AG20443 (cell line): ENCODE measurements at regions not wholly inside any gene's neighbourhood (a gene's known extent, or its start where the extent isn't known, plus 50 kb on each side); places are given as distances from the start of the nearest gene placed in this dataset.

Experiments used
- DNase-seq: peaks from one replicate; pipeline ENCODE4 v3.0.0; 2012; ENCODE audit warnings: low spot score, mixed read lengths

DNA sequence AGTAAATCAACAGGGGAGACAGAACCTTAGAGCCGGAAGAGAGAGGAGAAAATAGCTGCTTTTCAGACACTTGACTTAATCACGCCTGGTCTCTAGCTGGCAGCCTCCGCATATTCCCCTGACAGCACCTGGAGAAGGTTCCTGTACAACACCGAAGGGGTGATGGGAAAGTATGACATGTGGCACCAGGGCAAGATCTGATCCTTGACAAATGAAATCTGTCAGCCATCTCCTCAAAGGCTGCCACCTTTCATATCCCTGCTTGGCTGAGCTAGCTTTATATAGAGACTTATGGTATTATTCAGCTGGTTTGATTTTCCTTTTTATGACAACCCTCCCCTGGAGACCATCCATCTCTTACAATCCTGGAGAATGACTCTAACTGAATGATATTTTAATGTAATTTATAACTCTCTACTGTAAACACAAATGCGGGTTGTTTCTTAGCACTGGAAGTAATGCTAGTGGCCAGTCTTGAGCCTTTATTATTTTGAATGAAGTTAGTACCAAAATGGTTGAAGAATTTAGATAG lies 1205.3 kb upstream of the CDH8 start:
- no peak for DNase-seq

DNA sequence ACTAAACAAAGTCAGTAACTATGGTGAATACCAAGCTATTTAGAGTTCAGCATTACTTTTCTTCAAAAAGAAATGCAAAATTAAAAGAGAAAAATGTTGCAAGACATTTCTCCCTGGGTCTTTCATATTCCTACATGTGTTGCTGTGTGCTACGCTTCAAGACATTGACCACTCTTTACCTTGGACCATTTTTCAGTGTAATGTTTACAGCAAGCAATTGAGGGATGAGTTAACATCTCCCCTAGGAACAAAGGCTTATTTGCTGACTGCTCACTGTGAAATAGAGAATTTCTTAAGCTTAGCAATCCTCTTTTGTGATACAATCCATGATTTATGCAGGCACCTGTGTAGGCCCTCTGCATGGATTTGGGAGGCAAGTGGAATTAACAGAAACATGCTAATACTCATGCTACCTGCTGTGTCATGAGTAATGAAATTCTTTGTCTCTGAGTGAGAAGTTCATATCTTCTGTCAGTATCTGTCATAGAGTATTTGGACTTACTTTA lies 1202.9 kb upstream of the CDH8 start:
- no peak for DNase-seq

DNA sequence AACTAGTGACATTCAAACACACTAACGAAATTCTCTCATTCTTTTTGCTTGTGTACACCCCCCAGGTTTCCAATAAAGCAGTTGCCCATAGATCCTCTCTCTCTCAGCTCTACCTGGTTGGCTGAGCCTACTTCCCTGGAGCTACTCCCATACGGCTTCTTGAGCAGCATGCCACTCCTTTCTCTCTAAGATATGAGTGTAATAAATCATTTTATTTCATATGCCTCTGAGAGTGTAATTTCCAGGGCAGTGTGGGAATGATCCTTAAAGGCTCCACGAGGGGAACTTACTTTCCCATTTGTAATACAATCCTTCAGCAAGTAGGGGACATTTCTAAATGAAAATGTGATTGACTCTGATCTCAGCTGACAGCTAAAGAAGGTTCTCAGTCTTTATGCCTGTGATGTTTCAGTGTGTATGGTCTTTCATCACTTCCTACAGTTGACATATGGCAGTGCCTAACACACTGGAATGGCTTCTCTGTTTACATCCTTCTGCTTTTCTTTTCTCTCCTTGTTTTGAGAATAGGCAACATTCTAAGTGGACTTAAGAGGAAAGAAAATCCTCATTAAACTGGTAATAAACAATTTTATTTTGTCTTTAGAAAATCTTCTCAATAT lies 1194.3 kb upstream of the CDH8 start:
- no peak for DNase-seq

DNA sequence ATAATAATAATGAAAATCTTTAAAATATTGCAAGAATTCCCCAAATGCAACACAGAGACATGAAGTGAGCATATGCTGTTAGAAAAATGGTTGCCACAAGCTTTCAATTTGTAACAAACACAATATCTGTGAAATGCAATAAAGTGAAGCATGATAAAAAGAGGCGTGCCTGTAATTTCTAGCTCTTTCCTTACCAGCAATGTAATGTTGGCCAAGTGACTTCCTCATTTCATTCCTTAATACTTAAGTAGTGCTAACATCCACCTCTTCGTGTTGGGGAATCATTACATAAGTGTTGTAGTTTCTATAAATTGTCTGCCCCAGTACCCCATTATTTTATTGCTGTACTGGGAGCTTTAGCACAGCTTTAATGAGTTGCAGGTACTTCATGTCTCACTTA lies 1192.0 kb upstream of the CDH8 start:
- DNase-seq: no peak

DNA sequence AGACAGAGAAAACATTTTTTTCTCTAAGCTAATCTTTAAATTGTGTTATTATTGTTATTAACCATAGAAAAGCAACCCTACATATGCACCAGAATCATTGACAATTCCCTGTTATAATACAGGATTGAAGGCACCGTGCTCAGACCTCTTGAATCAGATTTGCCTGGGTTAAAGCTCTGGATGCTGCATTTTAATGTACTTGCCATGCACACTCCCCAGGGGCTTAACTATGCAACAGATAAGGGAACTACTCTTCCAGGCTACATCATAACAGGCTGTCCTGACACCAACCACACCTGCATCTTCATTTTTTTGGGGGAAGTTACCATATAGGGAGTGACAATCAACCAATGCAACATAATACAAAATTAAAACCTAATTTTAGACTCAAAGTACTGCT lies 1187.6 kb upstream of the CDH8 start:
- no peak for DNase-seq

DNA sequence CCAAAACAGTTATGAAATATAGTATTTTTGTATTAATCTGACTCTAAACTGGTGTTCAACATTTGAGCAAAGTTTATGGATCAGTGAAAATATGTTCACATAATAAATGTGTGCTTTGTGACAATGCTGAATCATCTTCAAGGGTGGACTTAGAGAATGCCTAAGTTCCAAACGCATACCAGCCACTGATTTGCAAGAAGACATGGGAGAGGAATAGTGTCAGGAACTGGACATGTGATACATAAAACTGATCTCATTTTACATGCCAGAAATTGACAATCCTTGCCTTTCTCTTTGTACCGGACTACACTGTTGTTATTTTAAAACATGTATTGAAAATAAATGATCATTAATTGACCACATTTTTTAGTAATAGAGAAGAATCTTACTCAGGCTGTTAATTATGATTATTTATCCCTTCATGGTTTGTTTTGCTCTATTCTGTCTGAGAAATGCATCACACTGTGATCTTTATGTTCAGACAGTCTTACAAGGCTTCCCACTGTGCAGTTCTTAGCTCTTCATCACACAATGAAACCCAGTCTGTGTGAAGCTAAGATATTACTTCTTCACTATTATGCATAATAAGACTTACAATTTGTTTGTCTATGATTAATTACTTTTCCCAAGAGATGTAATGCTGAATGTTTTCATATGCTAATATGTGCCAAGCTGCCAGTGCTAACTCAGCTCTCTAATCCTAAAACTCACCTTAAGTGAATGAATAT lies 1180.6 kb upstream of the CDH8 start:
- DNase-seq: no peak

DNA sequence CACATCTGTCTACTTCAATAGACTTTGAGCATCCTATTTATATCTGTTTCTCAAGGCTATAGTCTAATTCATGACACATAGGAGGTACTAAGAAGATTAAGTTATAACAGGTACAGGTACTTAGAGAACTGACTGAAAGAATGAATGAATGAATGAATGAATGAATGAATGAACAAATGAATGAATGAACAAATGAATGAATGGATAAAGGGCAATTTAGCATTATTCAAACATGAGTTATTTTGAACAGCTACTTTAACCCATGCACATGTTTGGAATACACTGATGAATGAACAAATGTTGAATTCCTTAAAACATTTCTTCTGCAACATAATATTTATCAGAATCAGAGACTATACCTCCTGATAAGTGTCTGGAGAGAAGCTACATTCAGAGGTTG lies 1165.6 kb upstream of the CDH8 start:
- DNase-seq: no peak

DNA sequence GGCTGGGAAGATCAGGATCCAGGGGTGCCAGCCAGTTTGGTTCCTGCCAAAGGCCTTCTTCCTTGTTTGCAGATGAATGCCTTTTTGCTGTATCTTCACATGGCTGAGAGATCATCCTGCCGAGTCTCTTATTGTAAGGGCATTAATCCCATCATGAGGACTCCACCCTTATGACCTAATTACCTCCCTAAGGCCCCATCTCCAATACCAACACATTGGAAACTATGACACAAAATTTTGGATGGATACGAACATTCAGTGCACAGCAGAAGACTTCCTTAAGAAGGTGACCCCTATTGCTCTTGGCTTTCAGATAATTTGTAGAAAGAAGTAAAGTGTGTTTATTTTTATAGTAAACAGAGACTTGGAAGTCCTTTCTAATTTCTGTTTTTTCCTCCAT lies 1164.7 kb upstream of the CDH8 start:
- DNase-seq: no peak

DNA sequence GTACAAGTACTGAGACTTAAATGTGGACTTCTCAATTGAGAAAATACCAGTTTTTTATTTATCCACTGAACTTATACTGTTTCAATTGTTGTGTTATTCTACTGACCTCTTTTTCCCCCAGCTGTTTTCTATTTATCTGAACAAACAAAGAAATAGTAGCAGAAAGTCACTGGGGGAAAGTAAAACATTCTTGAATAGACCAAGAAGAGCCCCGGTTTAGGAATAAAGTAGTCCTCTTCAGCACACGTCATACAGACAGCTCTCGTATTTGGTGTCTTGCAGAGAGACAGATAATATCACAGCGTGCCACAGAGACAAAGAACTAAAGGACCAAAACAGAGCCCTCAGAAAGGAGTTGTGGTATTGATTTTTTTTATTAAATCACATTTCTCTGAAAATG lies 1159.1 kb upstream of the CDH8 start:
- DNase-seq: no peak

DNA sequence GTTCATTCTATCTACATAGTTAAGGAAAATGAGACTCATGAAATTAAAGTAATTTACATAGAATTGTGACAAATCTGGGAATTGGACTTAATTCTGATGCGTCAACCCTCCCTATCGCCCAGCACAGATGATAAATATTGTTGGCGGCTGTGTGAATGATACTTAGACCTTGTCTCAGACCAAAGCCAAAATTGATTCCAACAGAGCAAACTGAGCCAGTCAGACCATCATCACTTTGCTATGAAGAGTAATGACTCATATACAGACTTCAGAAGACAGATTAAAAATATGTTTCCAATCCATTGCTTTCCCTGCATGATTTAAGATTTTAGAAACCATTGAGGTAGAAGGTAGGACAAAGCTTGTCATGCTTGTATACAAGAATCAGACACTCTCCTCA lies 1156.7 kb upstream of the CDH8 start:
- no peak for DNase-seq

DNA sequence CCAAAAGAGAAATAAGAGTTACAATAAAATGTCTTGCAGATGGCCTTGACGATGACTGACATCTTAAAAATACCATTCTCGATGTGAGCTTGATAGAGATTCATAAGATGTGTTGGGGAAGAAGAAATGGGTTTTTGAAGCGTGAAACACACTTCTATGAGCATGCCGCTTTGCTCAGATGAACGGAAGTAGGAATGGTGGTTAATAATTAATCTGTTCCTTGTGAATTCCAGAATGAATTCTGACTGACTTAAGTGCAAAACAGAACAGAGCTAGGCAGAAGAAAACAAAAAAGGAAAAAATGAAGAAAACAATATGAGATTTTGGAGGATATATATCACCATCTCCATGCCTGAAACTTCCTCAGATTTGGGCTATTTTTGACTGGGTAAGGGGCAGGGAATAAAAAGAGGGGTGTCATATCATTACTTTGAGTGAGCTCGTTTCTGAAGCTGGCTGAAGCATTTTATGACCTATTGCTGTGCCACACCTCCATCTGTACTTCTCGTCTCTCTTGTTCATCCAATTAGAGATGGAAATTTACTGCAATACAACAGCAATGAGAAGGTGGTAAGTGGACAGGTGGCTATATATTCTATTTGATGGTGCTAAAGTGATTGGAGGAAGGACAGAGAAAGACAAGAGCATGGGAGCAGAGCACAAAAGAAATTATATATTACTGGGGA lies 1152.0 kb upstream of the CDH8 start:
- no peak for DNase-seq

DNA sequence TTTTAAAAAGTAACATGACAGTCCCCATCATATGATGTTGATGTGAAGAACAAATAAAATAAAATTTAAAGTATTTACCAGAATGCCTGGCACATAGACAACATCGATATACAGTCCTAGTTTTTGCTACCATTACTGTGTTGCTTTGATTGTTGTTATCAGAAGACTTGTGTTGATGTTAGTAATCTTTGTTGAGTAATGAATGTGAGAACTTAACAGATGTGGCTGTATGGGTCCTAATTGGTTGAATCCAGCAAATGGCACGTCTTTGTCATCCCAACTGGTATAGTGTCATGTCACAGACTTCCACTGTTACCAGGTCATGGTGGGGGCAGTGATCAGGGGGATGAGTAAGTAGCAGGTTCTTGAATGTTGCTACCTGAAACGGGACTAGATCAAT lies 1151.4 kb upstream of the CDH8 start:
- no peak for DNase-seq

DNA sequence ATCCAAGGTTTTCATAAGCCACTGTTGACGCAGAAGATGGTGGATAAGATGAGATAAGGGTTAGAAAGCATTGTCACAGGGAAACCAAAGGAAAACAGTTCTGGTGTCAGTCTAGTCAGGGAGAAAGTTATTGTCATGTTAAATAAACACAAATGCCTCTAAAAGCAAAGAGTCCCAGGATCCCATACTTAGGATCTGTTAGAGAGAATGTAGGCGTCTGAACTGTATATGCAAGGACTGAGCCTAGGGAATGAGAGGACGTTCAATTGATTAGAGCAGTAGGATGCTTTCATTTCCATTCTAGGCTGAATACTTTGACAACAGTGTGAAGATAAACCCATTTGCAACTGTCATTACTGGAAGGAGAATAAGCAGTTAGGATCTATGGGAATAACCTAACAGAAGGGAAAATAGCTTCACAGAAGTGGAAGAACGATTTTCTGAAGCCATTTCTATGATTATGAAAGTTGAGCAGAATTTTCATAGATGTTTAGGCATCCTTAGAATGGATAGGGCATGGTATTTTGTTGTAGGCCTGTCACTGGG lies 1149.1 kb upstream of the CDH8 start:
- no peak for DNase-seq

DNA sequence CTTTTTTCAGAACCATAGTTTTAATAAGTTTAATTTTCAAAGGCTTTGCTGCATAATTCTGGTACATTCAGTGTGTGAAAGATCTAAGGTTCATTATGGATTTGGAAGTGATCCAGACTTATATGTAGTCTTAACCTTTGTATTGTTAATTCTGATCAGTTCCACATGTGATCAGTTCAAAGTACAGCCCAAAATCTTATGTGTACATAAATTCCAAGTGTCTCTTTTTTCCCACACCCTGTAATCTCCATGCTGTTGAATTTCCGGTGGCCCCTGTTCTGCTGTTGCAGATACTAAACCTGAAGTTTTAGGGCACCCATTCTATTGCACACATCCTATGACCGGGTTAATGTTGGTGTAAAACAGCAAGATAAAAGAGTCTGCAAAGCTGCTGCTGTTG lies 1147.5 kb upstream of the CDH8 start:
- no peak for DNase-seq

DNA sequence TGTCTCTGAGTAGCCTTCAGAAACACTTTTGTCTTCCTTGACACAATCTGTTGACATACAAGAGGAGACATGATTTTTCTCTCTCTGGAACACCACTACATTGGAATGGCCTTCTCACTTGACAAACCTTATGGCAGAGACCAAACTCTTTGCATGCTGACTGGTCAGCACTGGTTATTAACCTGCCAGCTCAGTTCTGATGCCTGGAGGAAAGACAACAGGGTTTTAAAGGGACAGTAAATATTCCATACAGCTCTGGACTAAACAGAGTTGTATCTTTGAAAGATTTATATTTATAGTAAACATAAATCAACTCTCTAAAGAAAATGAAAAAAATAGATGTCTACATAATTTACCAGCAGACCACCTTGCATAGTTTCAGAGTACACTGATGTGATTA lies 1139.1 kb upstream of the CDH8 start:
- no peak for DNase-seq

DNA sequence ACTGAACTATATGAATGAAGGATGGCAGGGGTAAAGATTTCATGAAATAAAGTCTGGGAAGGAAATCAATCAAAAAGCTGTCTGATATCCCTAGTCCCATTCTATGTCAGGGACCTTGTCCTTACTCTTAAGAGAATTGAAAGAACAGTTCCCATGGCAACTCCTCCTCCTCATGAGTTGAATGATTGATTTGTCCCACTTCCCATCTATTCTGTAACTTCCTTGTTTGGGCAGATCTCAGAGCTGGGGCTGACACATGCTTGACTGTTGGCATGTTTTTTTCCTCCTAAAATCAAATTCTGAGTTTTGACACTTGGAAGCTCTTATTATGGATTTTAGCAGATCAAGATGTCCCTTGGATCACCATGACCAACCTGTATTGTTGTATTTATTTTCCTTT lies 1138.6 kb upstream of the CDH8 start:
- DNase-seq: no peak

DNA sequence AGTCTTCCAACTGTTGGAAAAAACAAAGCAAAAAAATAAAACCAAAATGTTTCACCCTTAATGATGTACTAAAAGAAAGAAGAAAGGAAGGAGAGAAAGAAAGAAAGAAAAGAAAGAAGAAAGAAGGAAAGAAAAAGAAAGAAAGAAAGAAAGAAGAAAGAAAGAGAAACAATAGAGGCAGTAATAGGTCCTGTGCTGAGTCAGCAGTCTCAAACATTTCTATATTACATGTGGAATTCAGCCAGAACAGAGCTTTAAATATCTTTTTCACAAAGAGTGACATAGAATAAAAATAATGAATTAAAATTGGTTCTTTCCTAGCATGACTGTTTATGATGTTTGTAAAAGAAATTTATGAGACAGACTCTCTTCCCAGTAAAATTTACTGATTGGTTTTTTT lies 1135.3 kb upstream of the CDH8 start:
- DNase-seq: no peak

DNA sequence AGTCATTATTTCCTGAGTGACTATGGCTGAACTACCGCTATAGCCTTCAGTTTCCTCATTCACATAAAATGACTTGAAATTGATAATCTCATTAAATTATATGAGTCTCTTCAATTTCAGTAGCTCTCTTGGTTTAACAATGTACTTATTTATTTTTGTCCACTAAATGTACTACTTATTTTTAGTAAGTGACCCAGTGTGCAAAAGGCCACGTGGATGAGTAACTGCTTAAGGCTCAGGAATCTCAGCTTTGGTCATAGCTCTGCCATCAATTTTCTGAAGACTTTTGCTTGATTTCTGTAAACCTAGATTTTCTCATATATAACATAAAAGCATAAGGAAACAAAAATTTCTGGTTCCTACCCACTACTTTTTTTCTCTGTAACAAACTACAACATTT lies 1132.9 kb upstream of the CDH8 start:
- no peak for DNase-seq

DNA sequence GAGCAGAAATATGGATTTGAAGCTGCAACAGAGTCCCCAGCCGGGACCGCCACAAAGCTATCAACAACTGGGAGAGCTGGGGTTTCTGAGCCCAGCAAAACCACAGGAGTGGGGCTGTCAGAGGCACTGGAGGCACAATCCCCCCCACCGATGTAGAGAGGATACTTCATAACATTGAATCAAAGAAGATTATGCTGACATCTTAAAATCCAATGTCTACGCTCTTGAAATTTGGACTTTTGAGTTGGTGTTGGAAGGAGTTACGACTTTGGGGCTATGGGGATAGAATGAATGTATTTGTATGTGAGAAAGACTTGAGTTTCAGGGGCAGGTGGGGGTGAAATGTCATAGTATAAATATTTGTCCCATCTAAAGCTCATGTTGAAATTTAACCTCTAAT lies 1121.6 kb upstream of the CDH8 start:
- DNase-seq: no peak

DNA sequence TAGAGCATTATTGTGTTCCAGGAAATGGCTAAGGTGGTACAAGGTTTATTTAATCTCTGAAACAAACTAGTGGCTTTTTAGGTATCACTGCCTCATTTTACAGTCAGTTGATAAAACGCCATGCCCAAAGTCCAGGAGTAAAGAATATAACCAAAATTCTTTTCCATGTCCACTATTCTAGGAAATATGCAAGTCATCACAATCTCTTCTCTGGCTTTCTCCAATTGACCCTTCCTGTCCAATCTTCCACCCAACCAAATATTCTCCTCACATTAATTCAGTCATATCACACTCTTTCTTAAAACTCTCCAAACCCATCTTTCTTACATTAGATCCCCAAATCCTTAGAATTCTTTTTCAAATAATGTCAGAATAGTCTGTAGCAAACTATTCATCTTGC lies 1110.0 kb upstream of the CDH8 start:
- no peak for DNase-seq

DNA sequence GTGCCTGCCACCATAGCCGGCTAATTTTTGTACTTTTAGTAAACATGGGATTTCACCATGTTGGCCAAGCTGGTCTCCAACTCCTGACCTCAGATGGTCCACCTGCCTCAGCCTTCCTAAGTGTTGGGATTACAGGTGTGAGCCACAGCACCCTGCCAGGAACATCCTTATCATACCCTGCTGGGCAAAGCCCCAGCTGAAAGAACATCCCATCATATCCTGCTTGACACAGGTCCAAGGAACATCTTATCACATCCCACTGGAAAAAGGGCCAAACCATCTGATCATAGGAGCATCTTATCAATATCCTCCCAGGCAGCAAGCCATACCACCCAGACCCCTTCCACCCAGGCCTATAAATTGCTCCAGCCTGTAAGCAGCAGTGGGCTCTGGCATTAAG lies 1109.2 kb upstream of the CDH8 start:
- no peak for DNase-seq

DNA sequence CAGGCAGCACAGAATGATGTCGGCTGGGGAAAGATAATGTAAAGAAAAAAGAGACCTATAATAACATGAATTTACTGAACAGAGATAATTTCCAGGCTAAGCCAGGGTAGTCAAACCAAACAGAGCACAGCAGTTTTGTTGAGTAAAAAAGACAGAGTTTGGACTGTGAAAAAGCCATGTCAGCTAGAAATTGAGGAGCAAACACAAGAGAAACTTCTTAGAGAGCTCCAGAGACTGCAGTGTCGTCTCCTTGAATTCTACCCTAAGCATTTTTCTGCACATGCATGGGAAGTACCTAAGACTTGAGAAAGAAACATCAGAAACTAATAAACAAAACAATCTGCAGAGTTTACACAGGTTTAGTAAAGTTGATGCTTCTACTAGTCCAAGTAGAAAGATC lies 1098.8 kb upstream of the CDH8 start:
- DNase-seq: no peak

DNA sequence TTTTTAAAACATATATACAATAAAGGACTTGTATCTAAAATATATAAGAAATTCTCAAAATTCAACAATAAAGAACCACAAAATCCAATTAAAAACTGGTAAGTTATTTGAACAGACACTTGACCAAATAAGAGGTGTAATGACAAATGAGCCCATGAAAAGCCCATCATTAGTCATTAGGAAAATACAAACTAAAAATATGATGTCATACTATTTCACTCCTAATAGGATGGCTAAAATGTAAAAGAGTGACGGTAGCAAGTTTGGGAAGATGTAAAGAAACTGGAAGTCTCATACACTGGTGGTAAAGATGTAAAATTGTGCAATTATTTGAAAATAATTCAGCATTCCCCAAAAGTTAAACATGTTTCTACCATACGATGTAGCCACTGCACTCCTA lies 1095.3 kb upstream of the CDH8 start:
- no peak for DNase-seq
